Lower lobe of right lung (tissue), 2 donors: ENCODE measurements at regions not wholly inside any gene's neighbourhood (a gene's known extent, or its start where the extent isn't known, plus 50 kb on each side); places are given as distances from the start of the nearest gene placed in this dataset.

Experiments used
- ATAC-seq, 2 donors: fragments of 200-7000 bp; cut with Tn5 transposase; one replicate each; pipeline ENCODE4 v1.9.1; 2020 to 2022; ENCODE audit warnings: mild to moderate bottlenecking in 2 of 2, moderate library complexity in 2 of 2
- DNase-seq: peaks from one replicate; pipeline ENCODE4 v3.0.0-alpha.2; 2020
- H3K27ac ChIP-seq: fragments of 200-600 bp; one replicate; pipeline ENCODE4 v1.8.0; 2022
- H3K27me3 ChIP-seq: fragments of 200-600 bp; one replicate; pipeline ENCODE4 v1.8.0; 2022; ENCODE audit warnings: low read depth
- H3K36me3 ChIP-seq: fragments of 200-600 bp; one replicate; pipeline ENCODE4 v1.8.0; 2022; ENCODE audit warnings: mild to moderate bottlenecking
- H3K4me1 ChIP-seq: fragments of 200-600 bp; one replicate; pipeline ENCODE4 v1.8.0; 2022
- H3K4me3 ChIP-seq: fragments of 200-600 bp; one replicate; pipeline ENCODE4 v1.8.0; 2022; ENCODE audit warnings: mild to moderate bottlenecking
- H3K9me3 ChIP-seq: fragments of 200-600 bp; one replicate; pipeline ENCODE4 v1.8.0; 2022
- intact Hi-C: fragments of 100-400 bp; cut with DNase I; formaldehyde crosslinking; loops from one replicate; pipeline ENCODE4 v1.11.0; 2022
- TF ChIP-seq, protein P1 (sequence below): fragments of 200-600 bp; IDR thresholded peaks from one replicate; pipeline ENCODE4 v1.8.0; 2022; ENCODE audit warnings: antibody characterized with exemption, mild to moderate bottlenecking
- donor health status: DM: no; HTN: yes; CAD: no; lungs with severe emphysema.

DNA sequence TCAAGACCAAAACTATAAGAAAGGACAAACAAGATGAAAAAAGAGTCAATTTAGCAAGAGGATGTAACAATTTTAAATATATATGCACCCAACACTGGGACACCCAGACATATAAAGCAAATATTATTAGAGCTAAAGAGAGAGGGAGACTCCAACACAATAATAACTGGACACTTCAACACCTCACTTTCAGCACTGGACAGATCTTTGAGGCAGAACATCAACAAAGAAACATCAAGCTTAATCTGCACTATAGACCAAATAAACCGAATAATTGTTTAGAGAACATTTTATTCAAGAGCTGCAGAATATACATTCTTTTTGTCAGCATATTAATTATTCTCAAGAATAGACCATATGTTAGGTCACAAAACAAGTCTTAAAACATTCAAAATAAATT, 109.7 kb upstream of the TET2 start:
- intact Hi-C loops = no loop called here
- ATAC-seq (no peak), DNase-seq (no peak)
- Histone ChIP-seq H3K9me3 (peaks cover under 1% of the 10 kb centered on the region), H3K27ac (no peak overlapping the region), H3K4me1 (no peaks in the 10 kb centered on the region), H3K4me3 (no peak overlapping the region), H3K36me3 (no peaks in the 10 kb centered on the region), H3K27me3 (no peaks in the 10 kb centered on the region)
- TF ChIP-seq, protein P1, sequence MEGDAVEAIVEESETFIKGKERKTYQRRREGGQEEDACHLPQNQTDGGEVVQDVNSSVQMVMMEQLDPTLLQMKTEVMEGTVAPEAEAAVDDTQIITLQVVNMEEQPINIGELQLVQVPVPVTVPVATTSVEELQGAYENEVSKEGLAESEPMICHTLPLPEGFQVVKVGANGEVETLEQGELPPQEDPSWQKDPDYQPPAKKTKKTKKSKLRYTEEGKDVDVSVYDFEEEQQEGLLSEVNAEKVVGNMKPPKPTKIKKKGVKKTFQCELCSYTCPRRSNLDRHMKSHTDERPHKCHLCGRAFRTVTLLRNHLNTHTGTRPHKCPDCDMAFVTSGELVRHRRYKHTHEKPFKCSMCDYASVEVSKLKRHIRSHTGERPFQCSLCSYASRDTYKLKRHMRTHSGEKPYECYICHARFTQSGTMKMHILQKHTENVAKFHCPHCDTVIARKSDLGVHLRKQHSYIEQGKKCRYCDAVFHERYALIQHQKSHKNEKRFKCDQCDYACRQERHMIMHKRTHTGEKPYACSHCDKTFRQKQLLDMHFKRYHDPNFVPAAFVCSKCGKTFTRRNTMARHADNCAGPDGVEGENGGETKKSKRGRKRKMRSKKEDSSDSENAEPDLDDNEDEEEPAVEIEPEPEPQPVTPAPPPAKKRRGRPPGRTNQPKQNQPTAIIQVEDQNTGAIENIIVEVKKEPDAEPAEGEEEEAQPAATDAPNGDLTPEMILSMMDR = no peak

DNA sequence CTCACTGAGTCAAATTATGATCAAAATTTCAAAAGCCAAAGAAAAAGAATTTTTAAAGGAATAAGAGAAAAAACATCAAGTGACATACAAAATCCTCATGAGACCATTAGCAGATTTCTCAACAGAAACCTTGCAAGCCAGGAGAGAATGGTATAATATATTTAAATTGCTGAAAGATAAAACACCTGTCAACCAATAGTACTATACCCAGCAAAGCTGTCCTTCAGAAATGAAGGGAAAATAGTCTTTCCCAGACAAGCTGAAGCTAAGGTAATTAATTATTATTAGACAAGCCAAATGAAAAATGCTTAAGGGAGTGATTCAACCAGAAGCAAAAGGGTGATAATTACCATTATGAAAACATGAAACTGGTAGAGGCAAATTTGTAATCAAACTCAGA, 104.2 kb upstream of the TET2 start:
- Histone ChIP-seq H3K27me3 (no peaks in the 10 kb centered on the region), H3K36me3 (no peaks in the 10 kb centered on the region), H3K27ac (no peak overlapping the region), H3K4me3 (no peak overlapping the region), H3K4me1 (no peaks in the 10 kb centered on the region), H3K9me3 (peaks cover 12% of the 10 kb centered on the region)
- intact Hi-C loops = no loop called here
- TF ChIP-seq, protein P1 = no peak
- no peak for DNase-seq
- no peak for ATAC-seq

DNA sequence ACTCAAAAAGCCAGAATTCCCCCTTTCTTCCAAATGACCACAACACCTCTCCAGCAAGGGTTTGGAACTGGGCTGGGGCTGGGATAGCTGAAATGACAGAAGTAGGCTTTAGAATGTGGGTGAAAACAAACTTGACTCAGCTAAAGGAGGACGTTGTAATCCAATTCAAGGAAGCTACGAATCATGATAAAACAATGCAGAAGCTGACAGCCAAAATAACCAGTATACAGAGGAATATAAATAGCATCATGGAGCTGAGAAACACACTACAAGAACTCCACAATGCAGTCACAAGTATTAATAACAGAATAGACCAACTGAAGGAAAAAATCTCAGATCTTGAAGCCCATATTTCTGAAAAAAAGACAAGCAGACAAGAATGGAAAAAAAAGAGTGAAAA, 95.8 kb upstream of the TET2 start:
- Histone ChIP-seq H3K4me3 (no peak overlapping the region), H3K27ac (no peak overlapping the region), H3K36me3 (no peaks in the 10 kb centered on the region), H3K27me3 (no peaks in the 10 kb centered on the region), H3K9me3 (no peaks in the 10 kb centered on the region), H3K4me1 (no peaks in the 10 kb centered on the region)
- TF ChIP-seq, protein P1 = no peak
- ATAC-seq = no peak
- no peak for DNase-seq
- intact Hi-C loops = no loop called here

DNA sequence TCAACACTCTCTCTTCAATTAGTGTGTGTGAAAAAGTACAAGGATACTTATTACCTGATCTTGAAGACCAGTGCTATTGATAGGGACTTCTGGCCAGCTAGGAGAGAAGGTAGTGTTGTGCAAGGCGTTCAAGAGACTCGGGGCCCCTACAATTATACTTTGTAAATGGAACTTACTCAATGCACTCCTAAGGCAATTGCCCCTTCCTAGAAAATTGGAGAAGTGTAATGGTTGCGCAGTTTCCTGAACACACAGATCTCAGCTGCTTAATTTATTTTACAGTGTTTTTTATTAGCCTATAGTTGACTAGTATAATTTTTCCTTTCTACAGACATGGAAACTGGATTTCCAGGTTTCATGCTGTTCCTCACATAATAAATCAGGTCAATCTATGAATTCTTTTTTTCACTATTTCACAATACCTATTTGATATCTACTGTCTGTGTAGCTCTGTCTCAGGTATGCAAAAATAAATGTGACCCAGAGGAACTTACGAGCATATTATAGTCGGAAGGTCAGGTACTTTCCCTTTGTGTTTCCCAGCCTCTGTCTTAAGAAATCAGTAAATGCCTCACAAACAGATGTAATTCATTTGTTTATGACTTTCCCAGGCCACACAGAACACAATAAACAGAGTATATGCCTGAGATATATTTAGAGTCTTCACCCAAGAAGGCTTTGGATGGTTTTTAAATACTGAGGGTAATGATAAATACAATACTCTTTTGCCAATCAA, 89.1 kb upstream of the TET2 start:
- peak; percentile 45 to 48 for ATAC-seq

DNA sequence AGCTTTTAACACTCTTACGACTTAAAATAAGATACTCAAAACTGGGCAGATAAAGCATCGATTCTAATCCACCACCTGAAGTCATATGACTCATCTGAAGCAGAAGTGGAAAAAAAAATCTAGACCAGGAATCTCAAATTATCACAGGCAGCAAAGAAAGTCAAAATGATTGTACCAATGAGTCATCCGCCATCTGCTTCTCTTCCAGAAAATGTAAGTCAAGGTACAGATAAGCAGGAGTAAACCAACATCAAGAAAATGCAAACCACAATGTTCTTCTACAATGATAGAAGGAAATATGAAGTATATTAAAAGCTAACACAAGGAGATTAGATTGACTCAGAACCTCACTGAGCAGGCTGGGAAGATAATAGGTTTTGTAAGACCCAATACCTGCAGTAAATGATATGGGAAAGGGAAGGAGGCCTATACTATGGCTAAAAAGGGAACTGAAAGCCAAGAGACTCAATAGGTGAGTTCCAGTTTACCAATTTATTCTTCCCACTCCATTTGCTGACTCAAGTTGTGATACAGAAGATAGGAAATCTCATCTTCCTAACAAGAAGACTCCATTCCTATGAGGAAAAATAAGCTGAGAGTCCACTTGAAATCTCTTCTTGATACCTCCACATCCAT, 88.4 kb upstream of the TET2 start:
- intact Hi-C loops = no loop called here
- no peak for ATAC-seq
- no peaks in the 10 kb centered on the region for H3K27me3 ChIP-seq
- no peak overlapping the region for H3K4me3 ChIP-seq
- TF ChIP-seq, protein P1 = no peak
- H3K4me1 ChIP-seq = peaks cover 18% of the 10 kb centered on the region
- H3K9me3 ChIP-seq = no peaks in the 10 kb centered on the region
- H3K36me3 ChIP-seq = no peaks in the 10 kb centered on the region
- no peak overlapping the region for H3K27ac ChIP-seq
- DNase-seq = no peak

More for the DNA sequence above, 89.1 kb upstream of the TET2 start:
- intact Hi-C loops = no loop called here
- H3K4me1 ChIP-seq = peaks cover 18% of the 10 kb centered on the region
- H3K27me3 ChIP-seq = no peaks in the 10 kb centered on the region
- H3K27ac ChIP-seq = no peak overlapping the region
- H3K36me3 ChIP-seq = no peaks in the 10 kb centered on the region
- DNase-seq = no peak
- H3K4me3 ChIP-seq = no peak overlapping the region
- no peaks in the 10 kb centered on the region for H3K9me3 ChIP-seq
- TF ChIP-seq, protein P1 = no peak
